ENCODE measurements at regions not wholly inside any gene's neighbourhood (a gene's known extent, or its start where the extent isn't known, plus 50 kb on each side); places are given as distances from the start of the nearest gene placed in this dataset.

DNA sequence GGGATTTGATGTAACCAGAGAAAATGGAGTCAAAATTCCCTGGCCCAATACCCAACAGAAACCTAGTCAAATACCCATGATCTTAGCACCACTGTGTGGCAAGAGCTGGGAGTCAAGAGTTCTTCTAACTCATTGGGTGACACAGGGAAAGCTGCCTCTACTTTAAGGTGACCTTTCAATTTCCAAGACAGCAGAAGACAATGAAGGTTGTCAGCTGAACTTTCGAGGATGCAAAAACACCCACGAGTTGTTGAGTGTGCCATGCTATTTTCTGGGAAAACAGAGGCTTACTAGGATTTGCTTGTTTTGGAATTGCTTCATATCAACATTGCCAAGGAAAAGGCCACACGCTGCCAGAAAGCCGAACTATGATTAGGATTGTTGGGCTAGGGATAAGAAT, 61.6 kb upstream of the CYRIA start:
- TF ChIP-seq, protein P1, sequence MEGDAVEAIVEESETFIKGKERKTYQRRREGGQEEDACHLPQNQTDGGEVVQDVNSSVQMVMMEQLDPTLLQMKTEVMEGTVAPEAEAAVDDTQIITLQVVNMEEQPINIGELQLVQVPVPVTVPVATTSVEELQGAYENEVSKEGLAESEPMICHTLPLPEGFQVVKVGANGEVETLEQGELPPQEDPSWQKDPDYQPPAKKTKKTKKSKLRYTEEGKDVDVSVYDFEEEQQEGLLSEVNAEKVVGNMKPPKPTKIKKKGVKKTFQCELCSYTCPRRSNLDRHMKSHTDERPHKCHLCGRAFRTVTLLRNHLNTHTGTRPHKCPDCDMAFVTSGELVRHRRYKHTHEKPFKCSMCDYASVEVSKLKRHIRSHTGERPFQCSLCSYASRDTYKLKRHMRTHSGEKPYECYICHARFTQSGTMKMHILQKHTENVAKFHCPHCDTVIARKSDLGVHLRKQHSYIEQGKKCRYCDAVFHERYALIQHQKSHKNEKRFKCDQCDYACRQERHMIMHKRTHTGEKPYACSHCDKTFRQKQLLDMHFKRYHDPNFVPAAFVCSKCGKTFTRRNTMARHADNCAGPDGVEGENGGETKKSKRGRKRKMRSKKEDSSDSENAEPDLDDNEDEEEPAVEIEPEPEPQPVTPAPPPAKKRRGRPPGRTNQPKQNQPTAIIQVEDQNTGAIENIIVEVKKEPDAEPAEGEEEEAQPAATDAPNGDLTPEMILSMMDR (IDR thresholded peaks at IDR 0.05) = no peak
- no peak for TF ChIP-seq EZH2 (IDR thresholded peaks at IDR 0.05)
- TF ChIP-seq EZH2phosphoT487 (IDR thresholded peaks at IDR 0.05) = no peak

Data from neural progenitor cell (in vitro differentiated cells).